Bronchial epithelial cell (primary cell): ENCODE measurements at regions not wholly inside any gene's neighbourhood (a gene's known extent, or its start where the extent isn't known, plus 50 kb on each side); places are given as distances from the start of the nearest gene placed in this dataset.
"Not testable (repeated sequence)": the region's sequence is repeated elsewhere in the genome, so short reads cannot be mapped to it uniquely, and the experiment has no call there.

Experiments
- DNase-seq: peaks from one replicate; pipeline ENCODE4 v3.0.0-alpha.2; 2010; ENCODE audit warnings: low read depth
- FAIRE-seq: peaks from 2 replicates; lab custom pipeline; 2011; peaks lifted over from hg19 to GRCh38; lab: Jason Lieb, UNC
- H3K27me3 ChIP-seq: 2 replicates; pipeline ENCODE4 v1.5.1; 2011; ENCODE audit warnings: low read length; ENCODE audit not compliant: control insufficient read depth, insufficient read depth
- H3K36me3 ChIP-seq: 2 replicates; pipeline ENCODE4 v1.5.1; 2011; ENCODE audit warnings: low read length; ENCODE audit not compliant: control insufficient read depth, insufficient read depth
- H3K4me3 ChIP-seq: 2 replicates; pipeline ENCODE4 v1.5.1; 2011; ENCODE audit warnings: mild to moderate bottlenecking, low read depth, low read length, control low read depth
- TF ChIP-seq, protein P1 (sequence below): IDR thresholded peaks from 2 replicates; pipeline ENCODE4 v1.5.1; 2011; ENCODE audit warnings: mild to moderate bottlenecking, moderate library complexity, low read length, control low read depth, inconsistent platforms; ENCODE audit not compliant: insufficient read depth, severe bottlenecking

DNA sequence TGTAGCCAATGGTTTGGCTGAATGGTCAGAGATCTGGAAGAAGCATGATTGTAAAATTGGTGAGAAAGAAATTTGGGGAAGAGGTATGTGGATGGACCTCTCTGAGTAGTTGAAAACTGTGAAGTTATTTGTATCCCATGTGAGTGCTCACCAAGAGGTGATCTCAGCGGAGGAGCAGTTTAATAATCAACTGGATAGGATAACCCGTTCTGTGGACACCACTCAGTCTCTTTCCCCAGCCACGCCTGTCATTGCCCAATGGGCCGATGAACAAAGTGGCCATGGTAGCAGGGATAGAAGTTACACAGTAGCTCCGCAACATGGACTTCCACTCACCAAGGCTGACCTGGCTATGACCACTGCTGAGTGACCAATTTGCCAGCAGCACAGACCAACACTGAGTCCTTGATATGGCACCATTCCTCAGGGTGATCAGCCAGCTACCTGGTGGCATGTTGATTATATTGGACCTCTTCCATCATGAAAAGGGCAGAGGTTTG is 257.4 kb upstream of the ATXN7L3B start:
- DNase-seq (no peak), FAIRE-seq (no peak)
- H3K36me3 ChIP-seq, result no peaks in the 10 kb centered on the region
- H3K27me3 ChIP-seq, result no peaks in the 10 kb centered on the region
- no peak overlapping the region for H3K4me3 ChIP-seq
- TF ChIP-seq, protein P1, sequence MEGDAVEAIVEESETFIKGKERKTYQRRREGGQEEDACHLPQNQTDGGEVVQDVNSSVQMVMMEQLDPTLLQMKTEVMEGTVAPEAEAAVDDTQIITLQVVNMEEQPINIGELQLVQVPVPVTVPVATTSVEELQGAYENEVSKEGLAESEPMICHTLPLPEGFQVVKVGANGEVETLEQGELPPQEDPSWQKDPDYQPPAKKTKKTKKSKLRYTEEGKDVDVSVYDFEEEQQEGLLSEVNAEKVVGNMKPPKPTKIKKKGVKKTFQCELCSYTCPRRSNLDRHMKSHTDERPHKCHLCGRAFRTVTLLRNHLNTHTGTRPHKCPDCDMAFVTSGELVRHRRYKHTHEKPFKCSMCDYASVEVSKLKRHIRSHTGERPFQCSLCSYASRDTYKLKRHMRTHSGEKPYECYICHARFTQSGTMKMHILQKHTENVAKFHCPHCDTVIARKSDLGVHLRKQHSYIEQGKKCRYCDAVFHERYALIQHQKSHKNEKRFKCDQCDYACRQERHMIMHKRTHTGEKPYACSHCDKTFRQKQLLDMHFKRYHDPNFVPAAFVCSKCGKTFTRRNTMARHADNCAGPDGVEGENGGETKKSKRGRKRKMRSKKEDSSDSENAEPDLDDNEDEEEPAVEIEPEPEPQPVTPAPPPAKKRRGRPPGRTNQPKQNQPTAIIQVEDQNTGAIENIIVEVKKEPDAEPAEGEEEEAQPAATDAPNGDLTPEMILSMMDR, result no peak

DNA sequence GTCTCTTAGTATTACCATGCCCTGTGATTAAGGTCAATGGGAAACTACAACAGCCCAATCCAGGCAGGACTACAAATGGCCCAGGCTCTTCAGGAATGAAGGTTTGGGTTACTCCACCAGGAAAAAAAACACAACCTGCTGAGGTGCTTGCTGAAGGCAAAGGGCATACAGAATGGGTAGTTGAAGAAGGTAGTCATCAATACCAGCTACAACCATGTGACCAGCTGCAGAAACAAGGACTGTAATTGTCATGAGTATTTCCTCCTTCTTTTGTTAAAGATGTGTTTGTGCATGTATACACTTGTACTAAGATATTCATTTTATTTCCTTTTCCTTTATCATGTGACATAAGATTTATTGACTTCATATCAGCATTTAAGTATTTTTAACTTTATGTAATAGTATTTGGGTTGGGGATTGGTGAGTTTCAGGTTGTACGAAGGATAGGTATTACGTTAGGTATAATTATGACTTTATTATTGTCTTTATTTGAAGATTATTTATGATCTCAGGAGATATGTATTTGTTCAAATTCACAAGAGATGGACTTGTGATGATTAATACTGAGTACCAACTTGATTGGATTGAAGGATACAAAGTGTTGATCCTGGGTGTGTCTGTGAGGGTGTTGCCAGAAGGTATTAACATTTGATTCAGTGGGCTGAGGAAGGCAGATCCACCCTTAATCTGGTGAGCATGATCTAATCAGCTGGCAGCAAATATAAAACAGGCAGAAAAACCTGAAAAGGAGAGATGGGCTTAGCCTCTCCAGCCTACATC is 256.0 kb upstream of the ATXN7L3B start:
- not testable (repeated sequence) for H3K27me3 ChIP-seq, H3K4me3 ChIP-seq, H3K36me3 ChIP-seq, FAIRE-seq
- DNase-seq, result peak; percentile 60

DNA sequence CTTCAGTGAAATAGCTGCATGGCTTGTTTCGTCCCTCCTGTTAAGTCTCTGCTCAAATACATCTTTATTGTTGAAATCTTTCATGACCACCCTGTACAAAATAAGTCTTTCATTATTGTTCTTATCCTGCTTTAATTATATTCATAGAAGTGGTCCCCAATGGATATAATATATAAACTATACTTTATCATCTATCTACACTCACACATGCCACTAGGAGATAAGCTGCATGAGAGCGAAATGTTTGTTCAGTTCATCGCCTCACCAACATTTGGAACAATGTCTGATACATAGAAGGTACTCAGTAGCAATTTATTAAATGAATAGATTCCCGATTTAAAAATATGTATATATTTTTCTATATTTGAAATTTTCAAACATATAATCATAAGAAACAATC is 254.0 kb upstream of the ATXN7L3B start:
- no peak for FAIRE-seq

DNA sequence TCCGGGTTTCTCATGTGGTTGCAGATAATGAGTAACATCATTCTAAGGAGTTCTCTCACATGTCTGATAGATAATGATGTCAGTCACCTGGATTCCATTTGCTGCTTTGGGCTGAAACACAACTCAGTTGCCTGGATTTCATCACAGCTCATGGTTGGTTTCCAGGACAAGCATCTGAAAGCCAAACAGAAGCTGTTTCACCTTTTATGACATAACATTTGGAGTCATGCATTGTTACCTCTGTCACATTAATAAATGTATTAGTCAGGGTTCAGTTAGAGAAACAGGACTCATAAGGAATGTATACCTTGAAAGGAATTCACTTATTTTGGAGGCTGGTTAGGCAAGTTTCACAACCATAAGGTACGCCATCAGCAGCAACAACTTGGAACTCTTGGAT is 251.9 kb upstream of the ATXN7L3B start:
- Histone ChIP-seq H3K36me3 (no peaks in the 10 kb centered on the region), H3K27me3 (no peaks in the 10 kb centered on the region), H3K4me3 (no peak overlapping the region)
- FAIRE-seq (no peak), DNase-seq (peak; percentile 76)
- TF ChIP-seq, protein P1, result no peak

More for the DNA sequence above, 254.0 kb upstream of the ATXN7L3B start:
- DNase-seq, result no peak
- TF ChIP-seq, protein P1, result no peak
- H3K36me3 ChIP-seq, result no peaks in the 10 kb centered on the region
- no peaks in the 10 kb centered on the region for H3K27me3 ChIP-seq
- no peak overlapping the region for H3K4me3 ChIP-seq

DNA sequence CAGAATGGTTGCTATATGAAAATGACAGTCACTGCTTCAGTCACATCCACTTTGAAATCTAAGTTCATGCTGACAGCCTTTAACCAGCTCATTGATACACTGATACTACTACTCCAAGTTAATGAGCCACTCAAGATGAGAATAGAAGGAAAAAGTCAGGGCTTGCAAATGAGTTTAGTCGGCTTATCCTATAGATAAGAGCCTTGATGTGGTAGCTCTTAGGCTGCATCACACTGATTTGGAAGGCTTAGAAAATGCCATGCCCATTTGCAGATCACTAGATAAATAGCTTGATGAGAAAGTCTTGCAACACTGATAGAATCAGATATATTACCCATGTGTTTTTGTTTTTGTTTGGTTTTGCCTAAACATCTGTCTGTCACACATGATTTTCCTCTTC is 251.4 kb upstream of the ATXN7L3B start:
- no peak for DNase-seq
- Histone ChIP-seq H3K27me3 (no peaks in the 10 kb centered on the region), H3K4me3 (no peak overlapping the region), H3K36me3 (no peaks in the 10 kb centered on the region)
- TF ChIP-seq, protein P1, result no peak
- FAIRE-seq, result no peak

DNA sequence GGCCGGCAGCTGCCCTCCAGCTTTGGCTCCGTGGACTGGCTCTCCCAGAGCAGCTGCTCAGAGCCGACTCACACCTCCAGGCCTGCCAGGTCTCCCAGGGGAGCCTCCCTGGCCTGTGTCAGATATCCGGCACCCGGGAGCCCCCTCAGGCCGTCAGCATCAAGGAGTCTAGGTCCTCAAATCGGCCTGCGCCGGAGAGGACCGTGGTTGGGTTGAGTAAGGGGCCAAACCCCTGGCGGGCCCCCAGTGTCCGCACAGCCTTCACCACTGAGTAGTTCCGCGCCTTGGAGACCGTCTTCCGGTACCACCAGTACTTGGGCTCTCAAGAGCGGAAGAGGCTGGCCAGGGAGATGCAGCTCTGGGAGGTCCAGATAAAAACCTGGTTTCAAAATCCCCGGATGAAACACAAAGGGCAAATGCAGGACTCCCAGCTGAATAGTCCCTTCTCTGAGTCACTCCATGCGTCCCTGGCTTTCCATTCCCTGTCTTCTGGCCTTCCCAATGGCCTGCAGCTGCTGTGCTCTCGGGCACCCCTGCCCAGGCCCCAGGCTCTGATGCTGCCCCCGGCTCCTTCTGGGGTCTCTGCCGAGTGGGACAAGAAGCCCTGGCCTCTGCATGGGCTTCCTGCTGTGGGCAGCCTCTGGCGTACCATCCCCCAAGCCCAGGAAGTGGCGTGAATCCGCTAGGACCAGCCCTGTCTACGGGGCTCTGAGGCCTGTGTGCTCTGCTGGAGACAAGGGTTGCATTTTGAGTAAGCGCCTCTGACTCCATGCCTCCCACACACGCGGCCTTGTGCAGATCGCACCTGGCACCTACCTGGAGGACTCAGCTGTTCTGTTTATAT is 245.1 kb upstream of the ATXN7L3B start:
- Histone ChIP-seq H3K36me3 (no peaks in the 10 kb centered on the region), H3K27me3 (no peaks in the 10 kb centered on the region), H3K4me3 (no peak overlapping the region)
- no peak for FAIRE-seq
- TF ChIP-seq, protein P1, result no peak
- DNase-seq, result no peak
